Left lung (tissue), 4 donors: ENCODE measurements at regions not wholly inside any gene's neighbourhood (a gene's known extent, or its start where the extent isn't known, plus 50 kb on each side); places are given as distances from the start of the nearest gene placed in this dataset.
A peak's percentile ranks its signal among the peaks of the same experiment; 100 is the strongest.
"Not testable (repeated sequence)": the region's sequence is repeated elsewhere in the genome, so short reads cannot be mapped to it uniquely, and the experiment has no call there.

ENCODE experiments used
- ATAC-seq: fragments of 200-7000 bp; cut with Tn5 transposase; one replicate; pipeline ENCODE4 v1.9.1; 2020; ENCODE audit warnings: moderate library complexity
- DNase-seq, 4 donors: peaks; one replicate each; pipeline ENCODE4 v3.0.0-alpha.2; 2013 to 2020
- H3K27ac ChIP-seq, 2 donors: fragments of 200-600 bp; sonication (generic) in 1 of 2; one replicate each; pipeline versions ENCODE4 v1.5.0 to v1.8.0; 2020 to 2021
- H3K27me3 ChIP-seq, 2 donors: fragments of 200-600 bp; sonication (generic) in 1 of 2; one replicate each; pipeline versions ENCODE4 v1.5.0 to v1.8.0; 2020 to 2021
- H3K36me3 ChIP-seq, 2 donors: fragments of 200-600 bp; sonication (generic) in 1 of 2; one replicate each; pipeline versions ENCODE4 v1.5.0 to v1.8.0; 2020 to 2021
- H3K4me1 ChIP-seq, 2 donors: fragments of 200-600 bp; one replicate each; pipeline ENCODE4 v1.8.0; 2021
- H3K4me3 ChIP-seq, 2 donors: fragments of 200-600 bp; sonication (generic) in 1 of 2; one replicate each; pipeline versions ENCODE4 v1.5.0 to v1.8.0; 2020 to 2021; ENCODE audit warnings: mild to moderate bottlenecking in 1 of 2
- H3K9me3 ChIP-seq, 2 donors: fragments of 200-600 bp; sonication (generic) in 1 of 2; one replicate each; pipeline versions ENCODE4 v1.5.0 to v1.8.0; 2020 to 2021
- CTCF ChIP-seq, 2 donors: fragments of 200-600 bp; sonication (generic) in 1 of 2; IDR thresholded peaks; one replicate each; pipeline versions ENCODE4 v1.5.0 to v1.8.0; 2021; ENCODE audit warnings: antibody characterized with exemption in 2 of 2
- intact Hi-C, 2 donors: fragments of 100-400 bp; cut with DNase I; formaldehyde crosslinking; loops; one replicate each; pipeline versions ENCODE4 v1.11.2 to v1.14.2; 2022
- donor health status: DM: no; HTN: yes; CAD: no.
- donor health status: DM: no; HTN: no; CAD: no.

- ATAC-seq: no peak
- Histone ChIP-seq H3K9me3 (peaks cover 0 to 3% of the 10 kb centered on the region in 2 donors), H3K27ac (no peak overlapping the region), H3K36me3 (no peaks in the 10 kb centered on the region), H3K4me1 (no peaks in the 10 kb centered on the region), H3K4me3 (no peak overlapping the region), H3K27me3 (no peaks in the 10 kb centered on the region)
- DNase-seq: peak in 1 of 4 donors; percentile 29
- intact Hi-C loops: no loop called here
- TF ChIP-seq CTCF (IDR thresholded peaks at IDR 0.05): no peak
Measured at GRCh38 chr4:126766241-126766640, 866.5 kb upstream of the INTU start.

GRCh38 chr4:126768338-126768737 lies 864.4 kb upstream of the INTU start:
- Histone ChIP-seq H3K27me3 (no peaks in the 10 kb centered on the region), H3K9me3 (peaks cover 0 to 3% of the 10 kb centered on the region in 2 donors), H3K4me1 (no peaks in the 10 kb centered on the region), H3K27ac (no peak overlapping the region), H3K4me3 (no peak overlapping the region), H3K36me3 (no peaks in the 10 kb centered on the region)
- no peak for TF ChIP-seq CTCF (IDR thresholded peaks at IDR 0.05)
- intact Hi-C loops: no loop called here
- no peak for DNase-seq
- ATAC-seq: no peak

GRCh38 chr4:126770811-126771553 lies 861.8 kb upstream of the INTU start:
- intact Hi-C loops, H3K9me3 ChIP-seq, H3K27me3 ChIP-seq, H3K36me3 ChIP-seq, H3K4me1 ChIP-seq, H3K4me3 ChIP-seq, ATAC-seq, H3K27ac ChIP-seq: not testable (repeated sequence)
- peak in 1 of 4 donors; percentile 68 for DNase-seq

GRCh38 chr4:126771618-126772017 lies 861.1 kb upstream of the INTU start:
- DNase-seq, H3K27ac ChIP-seq, H3K4me1 ChIP-seq, ATAC-seq, intact Hi-C loops, H3K36me3 ChIP-seq, H3K4me3 ChIP-seq, H3K27me3 ChIP-seq, H3K9me3 ChIP-seq: not testable (repeated sequence)

- peaks cover 0 to 3% of the 10 kb centered on the region in 2 donors for H3K9me3 ChIP-seq
- H3K36me3 ChIP-seq: no peaks in the 10 kb centered on the region
- H3K4me1 ChIP-seq: no peaks in the 10 kb centered on the region
- intact Hi-C loops: no loop called here
- TF ChIP-seq CTCF (IDR thresholded peaks at IDR 0.05): no peak
- no peaks in the 10 kb centered on the region for H3K27me3 ChIP-seq
- no peak for DNase-seq
- no peak overlapping the region for H3K27ac ChIP-seq
- H3K4me3 ChIP-seq: no peak overlapping the region
- no peak for ATAC-seq
Measured at GRCh38 chr4:126772662-126773061, 860.1 kb upstream of the INTU start.

- H3K36me3 ChIP-seq: no peaks in the 10 kb centered on the region
- H3K4me1 ChIP-seq: no peaks in the 10 kb centered on the region
- no peak for ATAC-seq
- no peak overlapping the region for H3K4me3 ChIP-seq
- DNase-seq: no peak
- intact Hi-C loops: no loop called here
- no peaks in the 10 kb centered on the region for H3K9me3 ChIP-seq
- TF ChIP-seq CTCF (IDR thresholded peaks at IDR 0.05): no peak
- no peaks in the 10 kb centered on the region for H3K27me3 ChIP-seq
- no peak overlapping the region for H3K27ac ChIP-seq
Measured at GRCh38 chr4:126775485-126776106, 857.2 kb upstream of the INTU start.
